Type B pancreatic cell (in vitro differentiated cells): ENCODE measurements at regions not wholly inside any gene's neighbourhood (a gene's known extent, or its start where the extent isn't known, plus 50 kb on each side); places are given as distances from the start of the nearest gene placed in this dataset.

Experiments used
- DNase-seq: peaks from one replicate; pipeline ENCODE4 v3.0.0; 2021; ENCODE audit warnings: mixed read lengths; ENCODE audit not compliant: unreplicated experiment; ENCODE audit errors: extremely low spot score
- H3K27ac Mint-ChIP-seq: 2 replicates; pipeline ENCODE4 v1.8.0; 2021; ENCODE audit warnings: mild to moderate bottlenecking, mixed read lengths
- H3K27me3 Mint-ChIP-seq: 2 replicates; pipeline ENCODE4 v1.8.0; 2021; ENCODE audit warnings: mixed read lengths
- H3K36me3 Mint-ChIP-seq: 2 replicates; pipeline ENCODE4 v1.8.0; 2021; ENCODE audit warnings: mixed read lengths
- H3K4me1 Mint-ChIP-seq: one replicate; pipeline ENCODE4 v1.8.0; 2021; ENCODE audit warnings: mixed read lengths; ENCODE audit not compliant: unreplicated experiment
- H3K4me3 Mint-ChIP-seq: 2 replicates; pipeline ENCODE4 v1.8.0; 2021; ENCODE audit warnings: mild to moderate bottlenecking, mixed read lengths
- H3K9me3 Mint-ChIP-seq: 2 replicates; pipeline ENCODE4 v1.8.0; 2021; ENCODE audit warnings: mixed read lengths
- TF ChIP-seq, protein P1 (sequence below): fragments of 200-600 bp; sonication (generic); conservative IDR thresholded peaks from 2 replicates; pipeline ENCODE4 v1.5.0; 2021; ENCODE audit warnings: antibody characterized with exemption, mild to moderate bottlenecking

DNA sequence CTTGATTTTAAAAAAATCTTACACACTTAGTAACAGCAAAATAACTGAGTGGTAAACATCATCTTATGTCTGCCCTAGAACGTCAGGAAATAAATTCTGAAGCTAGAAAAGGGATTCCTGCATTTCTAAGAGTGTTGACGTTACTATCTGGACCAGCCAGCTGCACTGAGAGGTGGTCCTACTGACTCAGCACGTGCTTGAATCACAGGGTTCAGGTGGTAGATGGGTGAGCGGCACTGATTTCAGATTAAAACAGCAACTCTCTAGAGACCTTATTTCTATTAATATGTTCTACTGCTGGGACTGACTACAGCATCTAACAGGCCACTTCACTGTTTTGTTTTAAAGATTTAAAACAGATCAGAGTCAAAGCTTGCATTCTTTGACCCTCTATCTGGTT is 377.2 kb downstream of the GABRB3 start:
- DNase-seq = no peak

DNA sequence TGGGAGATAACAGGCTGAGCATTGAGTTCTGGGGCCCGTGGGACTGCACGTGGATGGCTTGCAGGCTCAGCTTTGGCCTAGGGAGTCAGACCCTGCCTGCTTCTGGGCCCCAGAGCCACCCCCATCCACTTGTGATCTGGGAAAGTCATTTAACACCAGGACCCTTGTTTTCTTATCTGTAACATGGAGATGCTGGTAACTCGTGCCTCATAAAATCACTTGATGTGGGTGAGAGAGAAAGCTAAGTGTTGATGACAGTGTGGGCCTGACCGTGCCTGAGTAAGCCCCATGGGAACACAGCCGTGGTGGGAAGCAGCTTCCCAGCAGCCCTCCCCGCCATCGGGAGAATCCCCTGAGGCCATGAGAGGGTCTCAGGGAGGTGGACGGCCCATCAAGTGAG is 378.1 kb downstream of the GABRB3 start:
- no peak overlapping the region for H3K4me3 Mint-ChIP-seq
- no peaks in the 10 kb centered on the region for H3K9me3 Mint-ChIP-seq
- no peaks in the 10 kb centered on the region for H3K36me3 Mint-ChIP-seq
- TF ChIP-seq, protein P1, sequence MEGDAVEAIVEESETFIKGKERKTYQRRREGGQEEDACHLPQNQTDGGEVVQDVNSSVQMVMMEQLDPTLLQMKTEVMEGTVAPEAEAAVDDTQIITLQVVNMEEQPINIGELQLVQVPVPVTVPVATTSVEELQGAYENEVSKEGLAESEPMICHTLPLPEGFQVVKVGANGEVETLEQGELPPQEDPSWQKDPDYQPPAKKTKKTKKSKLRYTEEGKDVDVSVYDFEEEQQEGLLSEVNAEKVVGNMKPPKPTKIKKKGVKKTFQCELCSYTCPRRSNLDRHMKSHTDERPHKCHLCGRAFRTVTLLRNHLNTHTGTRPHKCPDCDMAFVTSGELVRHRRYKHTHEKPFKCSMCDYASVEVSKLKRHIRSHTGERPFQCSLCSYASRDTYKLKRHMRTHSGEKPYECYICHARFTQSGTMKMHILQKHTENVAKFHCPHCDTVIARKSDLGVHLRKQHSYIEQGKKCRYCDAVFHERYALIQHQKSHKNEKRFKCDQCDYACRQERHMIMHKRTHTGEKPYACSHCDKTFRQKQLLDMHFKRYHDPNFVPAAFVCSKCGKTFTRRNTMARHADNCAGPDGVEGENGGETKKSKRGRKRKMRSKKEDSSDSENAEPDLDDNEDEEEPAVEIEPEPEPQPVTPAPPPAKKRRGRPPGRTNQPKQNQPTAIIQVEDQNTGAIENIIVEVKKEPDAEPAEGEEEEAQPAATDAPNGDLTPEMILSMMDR = no peak
- H3K27ac Mint-ChIP-seq = no peak overlapping the region
- no peak for DNase-seq
- H3K4me1 Mint-ChIP-seq = peaks cover 10% of the 10 kb centered on the region
- H3K27me3 Mint-ChIP-seq = peaks cover under 1% of the 10 kb centered on the region

More for the DNA sequence above, 377.2 kb downstream of the GABRB3 start:
- no peak overlapping the region for H3K4me3 Mint-ChIP-seq
- no peaks in the 10 kb centered on the region for H3K9me3 Mint-ChIP-seq
- no peaks in the 10 kb centered on the region for H3K36me3 Mint-ChIP-seq
- H3K27me3 Mint-ChIP-seq = no peaks in the 10 kb centered on the region
- no peak overlapping the region for H3K27ac Mint-ChIP-seq
- TF ChIP-seq, protein P1 = no peak
- peaks cover 10% of the 10 kb centered on the region for H3K4me1 Mint-ChIP-seq

DNA sequence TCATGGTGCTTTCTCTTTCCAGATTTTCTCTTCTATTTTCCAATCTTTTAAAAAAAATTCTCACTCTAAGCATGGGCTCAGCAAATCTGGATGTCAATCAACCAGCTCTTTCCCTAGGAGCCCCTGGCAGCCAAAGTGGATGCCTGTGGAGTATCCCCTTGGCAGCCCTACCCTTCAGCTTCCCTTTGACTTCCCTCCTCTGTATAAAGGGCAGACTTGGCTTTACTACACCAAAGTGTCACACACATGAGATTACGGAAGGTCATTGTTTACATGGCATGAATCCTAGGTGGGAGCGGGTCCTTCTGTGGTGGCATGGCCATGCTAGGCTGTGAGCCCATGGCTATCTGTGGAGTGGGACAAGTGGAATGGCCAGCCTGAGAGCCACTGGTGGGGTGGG is 379.9 kb downstream of the GABRB3 start:
- Mint-ChIP-seq H3K36me3 (no peaks in the 10 kb centered on the region), H3K27me3 (peaks cover 10% of the 10 kb centered on the region), H3K9me3 (no peaks in the 10 kb centered on the region), H3K27ac (no peak overlapping the region), H3K4me1 (peaks cover 10% of the 10 kb centered on the region), H3K4me3 (no peak overlapping the region)
- TF ChIP-seq, protein P1 = no peak
- no peak for DNase-seq

DNA sequence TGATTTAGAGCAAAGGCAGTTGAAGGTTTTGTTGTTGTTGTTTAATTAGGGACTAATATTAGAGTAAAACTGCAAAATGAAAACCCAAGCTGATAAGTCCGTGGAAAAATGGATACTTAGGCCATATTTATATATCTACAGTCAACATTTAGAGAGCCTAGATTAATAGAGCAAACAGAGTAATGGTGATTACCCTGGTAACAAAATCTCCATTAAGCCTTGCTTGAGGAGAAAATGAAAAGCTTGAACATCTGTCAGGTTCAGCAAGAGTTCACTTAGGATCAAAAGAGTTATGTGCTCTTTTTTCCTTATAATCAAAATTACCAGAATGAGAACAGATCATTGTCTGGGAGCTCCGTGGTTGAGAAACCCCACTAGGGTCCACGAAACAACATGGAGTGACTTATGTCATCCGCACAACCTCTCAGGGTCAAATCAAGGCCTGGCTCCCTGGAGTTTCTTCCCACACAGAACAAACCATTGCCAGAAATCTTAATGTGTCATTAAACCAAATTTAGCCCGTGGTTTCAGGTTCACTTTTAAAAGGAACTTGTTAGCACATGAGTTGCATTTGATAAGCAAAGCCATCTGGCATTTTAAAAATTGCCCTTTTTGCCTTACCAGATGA is 381.2 kb downstream of the GABRB3 start:
- Mint-ChIP-seq H3K4me3 (no peak overlapping the region), H3K27ac (no peak overlapping the region), H3K27me3 (peaks cover 15% of the 10 kb centered on the region), H3K9me3 (no peaks in the 10 kb centered on the region), H3K36me3 (no peaks in the 10 kb centered on the region), H3K4me1 (peaks cover 10% of the 10 kb centered on the region)
- no peak for DNase-seq
- TF ChIP-seq, protein P1 = no peak

DNA sequence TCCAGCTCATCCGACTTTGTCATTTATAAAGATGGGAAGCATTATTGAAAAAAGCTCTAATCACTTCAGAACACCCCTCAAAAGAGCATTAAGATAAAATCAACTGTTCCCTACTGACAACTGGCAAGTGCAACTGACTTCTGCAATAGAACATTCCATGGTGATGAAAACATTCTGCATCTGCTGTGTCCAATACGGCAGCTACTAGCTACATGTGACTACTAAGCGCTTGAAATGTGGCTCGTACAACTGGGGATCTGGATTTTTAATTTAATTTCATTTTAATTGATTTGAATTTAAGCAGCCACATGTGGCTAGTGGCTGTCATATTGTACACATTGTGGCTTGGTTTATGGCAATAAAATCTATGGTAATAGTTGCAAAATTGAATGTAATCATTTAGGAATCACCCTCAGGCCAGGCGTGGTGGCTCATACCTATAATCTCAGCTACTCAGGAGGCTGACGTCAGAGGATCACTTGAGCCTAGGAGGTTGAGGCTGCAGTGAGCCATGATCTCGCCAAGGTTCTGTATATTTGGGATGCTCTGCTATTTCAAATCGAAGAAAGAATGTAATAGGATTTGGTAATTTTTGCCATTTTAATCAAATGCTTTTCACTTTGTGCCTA is 390.3 kb downstream of the GABRB3 start:
- no peak overlapping the region for H3K4me3 Mint-ChIP-seq
- H3K4me1 Mint-ChIP-seq = no peaks in the 10 kb centered on the region
- TF ChIP-seq, protein P1 = no peak

More for the DNA sequence above, 390.3 kb downstream of the GABRB3 start:
- no peaks in the 10 kb centered on the region for H3K9me3 Mint-ChIP-seq
- no peak overlapping the region for H3K27ac Mint-ChIP-seq
- no peak for DNase-seq
- peaks cover 8% of the 10 kb centered on the region for H3K27me3 Mint-ChIP-seq
- H3K36me3 Mint-ChIP-seq = no peaks in the 10 kb centered on the region
